Astrocyte (in vitro differentiated cells and primary cell): ENCODE measurements at regions not wholly inside any gene's neighbourhood (a gene's known extent, or its start where the extent isn't known, plus 50 kb on each side); places are given as distances from the start of the nearest gene placed in this dataset.

Source experiments
- DNase-seq: peaks from one replicate; pipeline ENCODE4 v3.0.0-alpha.2; 2010; ENCODE audit warnings: low read depth
- FAIRE-seq: peaks from 2 replicates; lab custom pipeline; 2011; peaks lifted over from hg19 to GRCh38; lab: Jason Lieb, UNC
- H2AFZ ChIP-seq: 2 replicates; pipeline ENCODE4 v1.6.0; 2012; ENCODE audit warnings: low read depth, low read length, inconsistent platforms
- H3K27ac ChIP-seq: 2 replicates; pipeline ENCODE4 v1.5.1; 2011; ENCODE audit warnings: low read depth, low read length, inconsistent platforms
- H3K27me3 ChIP-seq: 2 replicates; pipeline ENCODE4 v1.6.0; 2011; ENCODE audit warnings: low read length, inconsistent platforms; ENCODE audit not compliant: insufficient read depth
- H3K36me3 ChIP-seq: 2 replicates; pipeline ENCODE4 v1.5.1; 2011; ENCODE audit warnings: low read length, inconsistent platforms; ENCODE audit not compliant: insufficient read depth
- H3K4me1 ChIP-seq: 2 replicates; pipeline ENCODE4 v1.5.1; 2011; ENCODE audit warnings: low read length, inconsistent platforms; ENCODE audit not compliant: insufficient read depth
- H3K4me2 ChIP-seq: 2 replicates; pipeline ENCODE4 v1.6.0; 2012; ENCODE audit warnings: low read length, inconsistent platforms
- H3K4me3 ChIP-seq: 2 replicates; pipeline ENCODE4 v1.5.1; 2011; ENCODE audit warnings: low read depth, mild to moderate bottlenecking, low read length, inconsistent platforms; ENCODE audit not compliant: insufficient read depth
- H3K79me2 ChIP-seq: 2 replicates; pipeline ENCODE4 v1.6.0; 2012; ENCODE audit warnings: mild to moderate bottlenecking, low read length, inconsistent platforms; ENCODE audit not compliant: insufficient read depth
- H3K9ac ChIP-seq: 2 replicates; pipeline ENCODE4 v1.6.0; 2012; ENCODE audit warnings: mild to moderate bottlenecking, low read length, inconsistent platforms
- H3K9me3 ChIP-seq: 2 replicates; pipeline ENCODE4 v1.5.1; 2012; ENCODE audit warnings: low read depth, mild to moderate bottlenecking, low read length, inconsistent platforms; ENCODE audit not compliant: insufficient read depth
- H4K20me1 ChIP-seq: 2 replicates; pipeline ENCODE4 v1.6.0; 2012; ENCODE audit warnings: low read length, inconsistent platforms; ENCODE audit not compliant: insufficient read depth
- H3K27ac Mint-ChIP-seq: one replicate; pipeline ENCODE4 v1.8.0; 2021; ENCODE audit warnings: mild to moderate bottlenecking, mixed read lengths; ENCODE audit not compliant: unreplicated experiment
- H3K27me3 Mint-ChIP-seq: one replicate; pipeline ENCODE4 v1.8.0; 2021; ENCODE audit warnings: low read depth, mixed read lengths; ENCODE audit not compliant: unreplicated experiment
- H3K36me3 Mint-ChIP-seq: one replicate; pipeline ENCODE4 v1.8.0; 2021; ENCODE audit warnings: low read depth, mixed read lengths; ENCODE audit not compliant: unreplicated experiment
- H3K4me1 Mint-ChIP-seq: one replicate; pipeline ENCODE4 v1.8.0; 2021; ENCODE audit warnings: low read depth, mixed read lengths; ENCODE audit not compliant: unreplicated experiment
- H3K4me3 Mint-ChIP-seq: one replicate; pipeline ENCODE4 v1.8.0; 2021; ENCODE audit warnings: mild to moderate bottlenecking, moderate library complexity, mixed read lengths; ENCODE audit not compliant: unreplicated experiment
- H3K9me3 Mint-ChIP-seq: one replicate; pipeline ENCODE4 v1.8.0; 2021; ENCODE audit warnings: mild to moderate bottlenecking, mixed read lengths; ENCODE audit not compliant: unreplicated experiment
- CTCF ChIP-seq: IDR thresholded peaks from 2 replicates; pipeline ENCODE4 v1.5.1; 2011; ENCODE audit warnings: low read depth, mild to moderate bottlenecking, inconsistent platforms, low read length, moderate library complexity; ENCODE audit not compliant: insufficient read depth
- EZH2 ChIP-seq: IDR thresholded peaks from 2 replicates; pipeline ENCODE4 v1.6.1; 2012; ENCODE audit warnings: mild to moderate bottlenecking, low read length, inconsistent platforms; ENCODE audit not compliant: insufficient read depth

GRCh38 chr10:109105725-109106124 lies 817.6 kb downstream of the XPNPEP1 start:
- TF ChIP-seq CTCF (no peak), EZH2 (no peak)
- FAIRE-seq: no peak
- H3K9me3 ChIP-seq: no peaks in the 10 kb centered on the region
- H3K27ac ChIP-seq: no peak overlapping the region
- H4K20me1 ChIP-seq: no peaks in the 10 kb centered on the region
- H2AFZ ChIP-seq: no peak overlapping the region
- H3K36me3 Mint-ChIP-seq: no peaks in the 10 kb centered on the region
- no peaks in the 10 kb centered on the region for H3K27me3 ChIP-seq
- H3K4me2 ChIP-seq: no peak overlapping the region
- H3K79me2 ChIP-seq: no peaks in the 10 kb centered on the region
- DNase-seq: no peak
- no peaks in the 10 kb centered on the region for H3K9me3 Mint-ChIP-seq
- no peaks in the 10 kb centered on the region for H3K27me3 Mint-ChIP-seq
- H3K4me3 Mint-ChIP-seq: no peak overlapping the region
- H3K4me1 ChIP-seq: no peaks in the 10 kb centered on the region
- H3K4me1 Mint-ChIP-seq: peaks cover 6% of the 10 kb centered on the region
- H3K9ac ChIP-seq: no peak overlapping the region
- H3K4me3 ChIP-seq: no peak overlapping the region
- H3K36me3 ChIP-seq: no peaks in the 10 kb centered on the region
- no peak overlapping the region for H3K27ac Mint-ChIP-seq

GRCh38 chr10:109104806-109105205 lies 818.5 kb downstream of the XPNPEP1 start:
- Mint-ChIP-seq H3K9me3 (no peaks in the 10 kb centered on the region), H3K4me3 (no peak overlapping the region), H3K27me3 (no peaks in the 10 kb centered on the region), H3K27ac (no peak overlapping the region), H3K4me1 (peaks cover 6% of the 10 kb centered on the region), H3K36me3 (no peaks in the 10 kb centered on the region)
- no peak for FAIRE-seq
- H3K4me2 ChIP-seq: no peak overlapping the region
- H3K9ac ChIP-seq: no peak overlapping the region
- no peak overlapping the region for H3K27ac ChIP-seq
- no peaks in the 10 kb centered on the region for H3K27me3 ChIP-seq
- H3K4me3 ChIP-seq: no peak overlapping the region
- no peaks in the 10 kb centered on the region for H3K36me3 ChIP-seq
- no peaks in the 10 kb centered on the region for H3K79me2 ChIP-seq
- no peaks in the 10 kb centered on the region for H4K20me1 ChIP-seq
- TF ChIP-seq CTCF (no peak), EZH2 (no peak)
- no peak overlapping the region for H2AFZ ChIP-seq
- no peaks in the 10 kb centered on the region for H3K4me1 ChIP-seq
- H3K9me3 ChIP-seq: no peaks in the 10 kb centered on the region
- no peak for DNase-seq

GRCh38 chr10:109103278-109103677 lies 820.0 kb downstream of the XPNPEP1 start:
- Histone ChIP-seq H3K9me3 (no peaks in the 10 kb centered on the region), H3K36me3 (no peaks in the 10 kb centered on the region), H3K79me2 (no peaks in the 10 kb centered on the region), H3K27me3 (no peaks in the 10 kb centered on the region), H2AFZ (no peak overlapping the region), H3K4me2 (no peak overlapping the region), H3K4me1 (no peaks in the 10 kb centered on the region), H4K20me1 (no peaks in the 10 kb centered on the region), H3K27ac (no peak overlapping the region), H3K9ac (no peak overlapping the region), H3K4me3 (no peak overlapping the region)
- Mint-ChIP-seq H3K36me3 (no peaks in the 10 kb centered on the region), H3K4me1 (peaks cover 6% of the 10 kb centered on the region), H3K27me3 (no peaks in the 10 kb centered on the region), H3K9me3 (no peaks in the 10 kb centered on the region), H3K4me3 (no peak overlapping the region), H3K27ac (no peak overlapping the region)
- no peak for TF ChIP-seq EZH2
- no peak for TF ChIP-seq CTCF
- DNase-seq: no peak
- no peak for FAIRE-seq
